ENCODE measurements at regions not wholly inside any gene's neighbourhood (a gene's known extent, or its start where the extent isn't known, plus 50 kb on each side); places are given as distances from the start of the nearest gene placed in this dataset.
"Not testable (repeated sequence)": the region's sequence is repeated elsewhere in the genome, so short reads cannot be mapped to it uniquely, and the experiment has no call there.

GRCh38 chr15:96648866-96649265, 318.4 kb downstream of the NR2F2 start:
- H3K79me2 ChIP-seq (ENCODE audit: control insufficient read depth, insufficient read depth, low read length, unreplicated experiment): no peaks in the 10 kb centered on the region
- no peak overlapping the region for H2AFZ ChIP-seq (ENCODE audit: low read length, unreplicated experiment)
- H3K4me3 ChIP-seq (ENCODE audit: low read depth, low read length): no peak overlapping the region
- H3K27me3 ChIP-seq (ENCODE audit: insufficient read depth, low read length): no peaks in the 10 kb centered on the region
- no peaks in the 10 kb centered on the region for H3K4me1 ChIP-seq (ENCODE audit: control insufficient read depth, insufficient read depth, low read length, unreplicated experiment)
- H3K27ac ChIP-seq (ENCODE audit: low read depth, low read length): no peak overlapping the region
- H3K36me3 ChIP-seq (ENCODE audit: insufficient read depth, low read length): no peaks in the 10 kb centered on the region

GRCh38 chr15:96657096-96657495, 326.6 kb downstream of the NR2F2 start:
- Histone ChIP-seq H3K4me1 (ENCODE audit: control insufficient read depth, insufficient read depth, low read length, unreplicated experiment) (no peaks in the 10 kb centered on the region), H2AFZ (ENCODE audit: low read length, unreplicated experiment) (no peak overlapping the region)

GRCh38 chr15:96666979-96667378, 336.5 kb downstream of the NR2F2 start:
- H3K79me2 ChIP-seq (ENCODE audit: control insufficient read depth, insufficient read depth, low read length, unreplicated experiment); H3K4me3 ChIP-seq (ENCODE audit: low read depth, low read length); H3K36me3 ChIP-seq (ENCODE audit: insufficient read depth, low read length); H3K27me3 ChIP-seq (ENCODE audit: insufficient read depth, low read length); H3K27ac ChIP-seq (ENCODE audit: low read depth, low read length); H3K4me1 ChIP-seq (ENCODE audit: control insufficient read depth, insufficient read depth, low read length, unreplicated experiment); H2AFZ ChIP-seq (ENCODE audit: low read length, unreplicated experiment): not testable (repeated sequence)

More at GRCh38 chr15:96657096-96657495, 326.6 kb downstream of the NR2F2 start:
- Histone ChIP-seq H3K79me2 (ENCODE audit: control insufficient read depth, insufficient read depth, low read length, unreplicated experiment) (no peaks in the 10 kb centered on the region), H3K4me3 (ENCODE audit: low read depth, low read length) (no peak overlapping the region), H3K36me3 (ENCODE audit: insufficient read depth, low read length) (no peaks in the 10 kb centered on the region), H3K27me3 (ENCODE audit: insufficient read depth, low read length) (no peaks in the 10 kb centered on the region), H3K27ac (ENCODE audit: low read depth, low read length) (no peak overlapping the region)

- no peak overlapping the region for H3K27ac ChIP-seq (ENCODE audit: low read depth, low read length)
- no peaks in the 10 kb centered on the region for H3K4me1 ChIP-seq (ENCODE audit: control insufficient read depth, insufficient read depth, low read length, unreplicated experiment)
- H3K4me3 ChIP-seq (ENCODE audit: low read depth, low read length): no peak overlapping the region
- H3K79me2 ChIP-seq (ENCODE audit: control insufficient read depth, insufficient read depth, low read length, unreplicated experiment): no peaks in the 10 kb centered on the region
- no peaks in the 10 kb centered on the region for H3K27me3 ChIP-seq (ENCODE audit: insufficient read depth, low read length)
- no peaks in the 10 kb centered on the region for H3K36me3 ChIP-seq (ENCODE audit: insufficient read depth, low read length)
- no peak overlapping the region for H2AFZ ChIP-seq (ENCODE audit: low read length, unreplicated experiment)
Observed at GRCh38 chr15:96670389-96670788, 339.9 kb downstream of the NR2F2 start.

GRCh38 chr15:96672629-96673028, 342.1 kb downstream of the NR2F2 start:
- no peak overlapping the region for H3K4me3 ChIP-seq (ENCODE audit: low read depth, low read length)
- no peaks in the 10 kb centered on the region for H3K27me3 ChIP-seq (ENCODE audit: insufficient read depth, low read length)
- H3K27ac ChIP-seq (ENCODE audit: low read depth, low read length): no peak overlapping the region
- H3K4me1 ChIP-seq (ENCODE audit: control insufficient read depth, insufficient read depth, low read length, unreplicated experiment): no peaks in the 10 kb centered on the region
- H3K79me2 ChIP-seq (ENCODE audit: control insufficient read depth, insufficient read depth, low read length, unreplicated experiment): no peaks in the 10 kb centered on the region
- no peak overlapping the region for H2AFZ ChIP-seq (ENCODE audit: low read length, unreplicated experiment)
- no peaks in the 10 kb centered on the region for H3K36me3 ChIP-seq (ENCODE audit: insufficient read depth, low read length)

- H3K4me3 ChIP-seq (ENCODE audit: low read depth, low read length): no peak overlapping the region
- H3K79me2 ChIP-seq (ENCODE audit: control insufficient read depth, insufficient read depth, low read length, unreplicated experiment): no peaks in the 10 kb centered on the region
- H3K4me1 ChIP-seq (ENCODE audit: control insufficient read depth, insufficient read depth, low read length, unreplicated experiment): no peaks in the 10 kb centered on the region
- H3K36me3 ChIP-seq (ENCODE audit: insufficient read depth, low read length): no peaks in the 10 kb centered on the region
- H2AFZ ChIP-seq (ENCODE audit: low read length, unreplicated experiment): no peak overlapping the region
- no peaks in the 10 kb centered on the region for H3K27me3 ChIP-seq (ENCODE audit: insufficient read depth, low read length)
- H3K27ac ChIP-seq (ENCODE audit: low read depth, low read length): no peak overlapping the region
Observed at GRCh38 chr15:96678386-96678785, 347.9 kb downstream of the NR2F2 start.

- H3K4me3 ChIP-seq (ENCODE audit: low read depth, low read length): no peak overlapping the region
- H3K36me3 ChIP-seq (ENCODE audit: insufficient read depth, low read length): no peaks in the 10 kb centered on the region
- no peak overlapping the region for H3K27ac ChIP-seq (ENCODE audit: low read depth, low read length)
- H3K4me1 ChIP-seq (ENCODE audit: control insufficient read depth, insufficient read depth, low read length, unreplicated experiment): no peaks in the 10 kb centered on the region
- H3K27me3 ChIP-seq (ENCODE audit: insufficient read depth, low read length): peaks cover 5% of the 10 kb centered on the region; the same call in 1 of the 2 replicates
- no peaks in the 10 kb centered on the region for H3K79me2 ChIP-seq (ENCODE audit: control insufficient read depth, insufficient read depth, low read length, unreplicated experiment)
- no peak overlapping the region for H2AFZ ChIP-seq (ENCODE audit: low read length, unreplicated experiment)
Observed at GRCh38 chr15:96687388-96688107, 357.0 kb downstream of the NR2F2 start.

- Histone ChIP-seq H3K4me1 (ENCODE audit: control insufficient read depth, insufficient read depth, low read length, unreplicated experiment) (no peaks in the 10 kb centered on the region), H3K27ac (ENCODE audit: low read depth, low read length) (no peak overlapping the region), H3K79me2 (ENCODE audit: control insufficient read depth, insufficient read depth, low read length, unreplicated experiment) (no peaks in the 10 kb centered on the region), H2AFZ (ENCODE audit: low read length, unreplicated experiment) (no peak overlapping the region), H3K36me3 (ENCODE audit: insufficient read depth, low read length) (no peaks in the 10 kb centered on the region), H3K27me3 (ENCODE audit: insufficient read depth, low read length) (peaks cover 5% of the 10 kb centered on the region; the same call in 1 of the 2 replicates), H3K4me3 (ENCODE audit: low read depth, low read length) (no peak overlapping the region)
Observed at GRCh38 chr15:96690733-96691132, 360.2 kb downstream of the NR2F2 start.

- Histone ChIP-seq H3K36me3 (ENCODE audit: insufficient read depth, low read length) (no peaks in the 10 kb centered on the region), H3K27me3 (ENCODE audit: insufficient read depth, low read length) (peaks cover 5% of the 10 kb centered on the region; the same call in 1 of the 2 replicates), H2AFZ (ENCODE audit: low read length, unreplicated experiment) (no peak overlapping the region), H3K4me3 (ENCODE audit: low read depth, low read length) (no peak overlapping the region), H3K79me2 (ENCODE audit: control insufficient read depth, insufficient read depth, low read length, unreplicated experiment) (no peaks in the 10 kb centered on the region), H3K4me1 (ENCODE audit: control insufficient read depth, insufficient read depth, low read length, unreplicated experiment) (no peaks in the 10 kb centered on the region), H3K27ac (ENCODE audit: low read depth, low read length) (no peak overlapping the region)
Observed at GRCh38 chr15:96692826-96693225, 362.3 kb downstream of the NR2F2 start.

GRCh38 chr15:96693515-96693914, 363.0 kb downstream of the NR2F2 start:
- Histone ChIP-seq H3K4me1 (ENCODE audit: control insufficient read depth, insufficient read depth, low read length, unreplicated experiment) (no peaks in the 10 kb centered on the region), H3K27me3 (ENCODE audit: insufficient read depth, low read length) (peaks cover 5% of the 10 kb centered on the region; the same call in 1 of the 2 replicates)

GRCh38 chr15:96693990-96694517, 363.6 kb downstream of the NR2F2 start:
- Histone ChIP-seq H3K79me2 (ENCODE audit: control insufficient read depth, insufficient read depth, low read length, unreplicated experiment) (no peaks in the 10 kb centered on the region), H3K27me3 (ENCODE audit: insufficient read depth, low read length) (peaks cover 5% of the 10 kb centered on the region; the same call in 1 of the 2 replicates), H2AFZ (ENCODE audit: low read length, unreplicated experiment) (no peak overlapping the region), H3K4me3 (ENCODE audit: low read depth, low read length) (no peak overlapping the region), H3K36me3 (ENCODE audit: insufficient read depth, low read length) (no peaks in the 10 kb centered on the region), H3K27ac (ENCODE audit: low read depth, low read length) (no peak overlapping the region), H3K4me1 (ENCODE audit: control insufficient read depth, insufficient read depth, low read length, unreplicated experiment) (no peaks in the 10 kb centered on the region)

More at GRCh38 chr15:96693515-96693914, 363.0 kb downstream of the NR2F2 start:
- H3K4me3 ChIP-seq (ENCODE audit: low read depth, low read length): no peak overlapping the region
- no peak overlapping the region for H3K27ac ChIP-seq (ENCODE audit: low read depth, low read length)
- no peaks in the 10 kb centered on the region for H3K36me3 ChIP-seq (ENCODE audit: insufficient read depth, low read length)
- H2AFZ ChIP-seq (ENCODE audit: low read length, unreplicated experiment): no peak overlapping the region
- H3K79me2 ChIP-seq (ENCODE audit: control insufficient read depth, insufficient read depth, low read length, unreplicated experiment): no peaks in the 10 kb centered on the region
